ENCODE measurements at regions not wholly inside any gene's neighbourhood (a gene's known extent, or its start where the extent isn't known, plus 50 kb on each side); places are given as distances from the start of the nearest gene placed in this dataset.

GRCh38 chr2:204321910-204322751 is 223.1 kb upstream of the PARD3B start:
- ATAC-seq: no peak
- TF ChIP-seq ETS1 (IDR thresholded peaks at IDR 0.05): no peak
- no peak for TF ChIP-seq REST (IDR thresholded peaks at IDR 0.05; ENCODE audit: unreplicated experiment)
- no peak for TF ChIP-seq NANOG (IDR thresholded peaks at IDR 0.05; ENCODE audit: borderline replicate concordance)
- TF ChIP-seq CREB1 (CRISPR knock-in tag; IDR thresholded peaks at IDR 0.05; ENCODE audit: low read depth): no peak
- TF ChIP-seq ZNF331 (CRISPR knock-in tag; IDR thresholded peaks at IDR 0.05; ENCODE audit: low read depth): no peak
- TF ChIP-seq EZH2phosphoT487 (IDR thresholded peaks at IDR 0.05; ENCODE audit: unreplicated experiment): no peak
- TF ChIP-seq POLR2AphosphoS5 (IDR thresholded peaks at IDR 0.05; ENCODE audit: low read depth): no peak
- TF ChIP-seq CTCF (conservative IDR thresholded peaks at IDR 0.05; ENCODE audit: low read depth in 2 of 2): no peak
- TF ChIP-seq EZH2 (IDR thresholded peaks at IDR 0.05; ENCODE audit: low read depth, unreplicated experiment): no peak
- no peak for TF ChIP-seq JUNB (IDR thresholded peaks at IDR 0.05; ENCODE audit: unreplicated experiment)
- TF ChIP-seq STAT1 (IDR thresholded peaks at IDR 0.05; ENCODE audit: unreplicated experiment): no peak
- TF ChIP-seq ZNF114 (CRISPR knock-in tag; IDR thresholded peaks at IDR 0.05): no peak
- no peak for TF ChIP-seq ZNF462 (CRISPR knock-in tag; IDR thresholded peaks at IDR 0.05)
- H3K27ac Mint-ChIP-seq: no peak overlapping the region

More at GRCh38 chr2:204321910-204322751, 223.1 kb upstream of the PARD3B start:
- Histone ChIP-seq H3F3A (replicated peaks; ENCODE audit: low read depth) (no peaks in the 10 kb centered on the region), H3K27me3 (ENCODE audit: insufficient read depth) (no peaks in the 10 kb centered on the region), H3K4me1 (ENCODE audit: insufficient read depth) (0 out of 2 replicates have a peak, but pooled peaks cover 2% of the 10 kb centered on the region), H3K4me2 (no peak overlapping the region), H4K20me1 (replicated peaks; ENCODE audit: insufficient read depth) (no peaks in the 10 kb centered on the region), H3K79me2 (replicated peaks; ENCODE audit: insufficient read depth) (no peaks in the 10 kb centered on the region), H3K9me2 (ENCODE audit: insufficient read depth) (no peaks in the 10 kb centered on the region), H3K27ac (ENCODE audit: low read depth) (no peak overlapping the region), H3K36me3 (ENCODE audit: insufficient read depth) (no peaks in the 10 kb centered on the region), H3K4me3 (no peak overlapping the region), H2AFZ (no peak overlapping the region)
- no peak for DNase-seq (ENCODE audit: low spot score)
- Mint-ChIP-seq H3K4me3 (no peak overlapping the region), H3K9me3 (0 out of 3 replicates have a peak, but pooled peaks cover 4% of the 10 kb centered on the region), H3K4me1 (peaks cover 13% of the 10 kb centered on the region), H3K36me3 (ENCODE audit: low read depth) (no peaks in the 10 kb centered on the region), H3K27me3 (ENCODE audit: insufficient read depth, low read depth, poor library complexity) (peaks cover 4% of the 10 kb centered on the region)

Measured in GM23338 (cell line).